Esophagus muscularis mucosa (tissue), 4 donors: ENCODE measurements at regions not wholly inside any gene's neighbourhood (a gene's known extent, or its start where the extent isn't known, plus 50 kb on each side); places are given as distances from the start of the nearest gene placed in this dataset.

Source experiments
- DNase-seq: peaks from one replicate; pipeline ENCODE4 v3.0.0-alpha.2; 2017; ENCODE audit errors: extremely low spot score
- H3K27ac ChIP-seq, 4 donors: fragments of 200-600 bp; sonication (generic); replicated peaks in 1 of 4; 1 replicate in 3 of 4; 2 replicates in 1 of 4; pipeline ENCODE4 v1.5.1; 2016 to 2019; ENCODE audit warnings: mild to moderate bottlenecking in 1 of 4
- H3K27me3 ChIP-seq, 4 donors: fragments of 200-600 bp; sonication (generic); one replicate each; pipeline versions ENCODE4 v1.5.1 to v1.6.0; 2016 to 2019
- H3K36me3 ChIP-seq, 4 donors: fragments of 200-600 bp; sonication (generic); one replicate each; pipeline ENCODE4 v1.5.1; 2016 to 2019
- H3K4me1 ChIP-seq, 4 donors: fragments of 200-600 bp; sonication (generic); one replicate each; pipeline ENCODE4 v1.5.1; 2016 to 2019
- H3K4me3 ChIP-seq, 4 donors: fragments of 200-600 bp; sonication (generic); 1 replicate in 2 of 4; 2 replicates in 2 of 4; pipeline ENCODE4 v1.5.1; 2016 to 2019; ENCODE audit warnings: mild to moderate bottlenecking in 4 of 4, moderate library complexity in 1 of 4
- H3K9me3 ChIP-seq, 4 donors: fragments of 200-600 bp; sonication (generic); 1 replicate in 3 of 4; 2 replicates in 1 of 4; pipeline ENCODE4 v1.5.1; 2016 to 2019
- EP300 ChIP-seq: sonication (generic); formaldehyde crosslinking; IDR thresholded peaks from one replicate; pipeline ENCODE4 v1.6.1; 2017; ENCODE audit warnings: antibody characterized with exemption
- POLR2A ChIP-seq: fragments of 450-650 bp; IDR thresholded peaks from one replicate; pipeline ENCODE4 v1.6.1; 2017; ENCODE audit warnings: antibody characterized with exemption, moderate library complexity, mild to moderate bottlenecking, low read depth
- POLR2AphosphoS5 ChIP-seq, 2 donors: sonication (generic); formaldehyde crosslinking; IDR thresholded peaks; one replicate each; pipeline ENCODE4 v1.6.1; 2017; ENCODE audit warnings: antibody characterized with exemption in 2 of 2
- WGBS: methylation state at CpG from one replicate; pipeline ENCODE4 v1.1.5; 2018; 5-methylcytosine and 5-hydroxymethylcytosine counted together
- intact Hi-C: fragments of 100-400 bp; cut with DNase I; formaldehyde crosslinking; loops from one replicate; pipeline ENCODE4 v1.15.1; 2023
- TF ChIP-seq, protein P1 (sequence below), 3 experiments: fragments of 200-600 bp in 2 of 3; fragments of 450-650 bp in 1 of 3; sonication (generic) in 2 of 3; IDR thresholded peaks; one replicate each; pipeline ENCODE4 v1.5.1; 2017 to 2019; ENCODE audit warnings: antibody characterized with exemption in 3 of 3, mild to moderate bottlenecking in 2 of 3, moderate library complexity in 1 of 3

DNA sequence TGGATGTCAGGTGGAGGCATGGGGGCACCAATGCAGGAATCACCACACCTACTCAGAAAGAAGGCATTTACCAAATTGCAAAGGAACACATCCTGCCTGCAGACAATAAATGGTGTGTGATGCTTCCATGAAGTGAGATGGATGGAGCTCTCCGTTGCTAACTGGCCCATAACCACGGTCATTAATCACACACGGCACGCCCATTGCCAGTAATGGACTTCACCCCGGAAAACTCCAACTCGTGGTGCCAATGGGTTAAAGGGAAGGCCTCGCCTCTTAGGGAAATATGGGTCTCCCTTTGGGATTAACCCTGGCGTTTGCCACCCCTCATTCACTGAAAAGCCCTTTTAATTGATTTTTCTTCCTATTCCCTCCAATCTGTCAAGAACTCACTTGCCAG lies 443.1 kb upstream of the DAB1 start:
- TF ChIP-seq, protein P1, sequence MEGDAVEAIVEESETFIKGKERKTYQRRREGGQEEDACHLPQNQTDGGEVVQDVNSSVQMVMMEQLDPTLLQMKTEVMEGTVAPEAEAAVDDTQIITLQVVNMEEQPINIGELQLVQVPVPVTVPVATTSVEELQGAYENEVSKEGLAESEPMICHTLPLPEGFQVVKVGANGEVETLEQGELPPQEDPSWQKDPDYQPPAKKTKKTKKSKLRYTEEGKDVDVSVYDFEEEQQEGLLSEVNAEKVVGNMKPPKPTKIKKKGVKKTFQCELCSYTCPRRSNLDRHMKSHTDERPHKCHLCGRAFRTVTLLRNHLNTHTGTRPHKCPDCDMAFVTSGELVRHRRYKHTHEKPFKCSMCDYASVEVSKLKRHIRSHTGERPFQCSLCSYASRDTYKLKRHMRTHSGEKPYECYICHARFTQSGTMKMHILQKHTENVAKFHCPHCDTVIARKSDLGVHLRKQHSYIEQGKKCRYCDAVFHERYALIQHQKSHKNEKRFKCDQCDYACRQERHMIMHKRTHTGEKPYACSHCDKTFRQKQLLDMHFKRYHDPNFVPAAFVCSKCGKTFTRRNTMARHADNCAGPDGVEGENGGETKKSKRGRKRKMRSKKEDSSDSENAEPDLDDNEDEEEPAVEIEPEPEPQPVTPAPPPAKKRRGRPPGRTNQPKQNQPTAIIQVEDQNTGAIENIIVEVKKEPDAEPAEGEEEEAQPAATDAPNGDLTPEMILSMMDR (IDR thresholded peaks at IDR 0.05) = no peak
- no peak for TF ChIP-seq POLR2AphosphoS5 (IDR thresholded peaks at IDR 0.05)
- no peak for TF ChIP-seq POLR2A
- TF ChIP-seq EP300 = no peak
- no peak for DNase-seq
- no peaks in the 10 kb centered on the region for H3K4me1 ChIP-seq
- 78% methylated on average over 8 of the region's 8 CpGs for whole genome bisulfite sequencing
- no peaks in the 10 kb centered on the region for H3K9me3 ChIP-seq
- no peak overlapping the region for H3K4me3 ChIP-seq
- no peak overlapping the region for H3K27ac ChIP-seq
- no peaks in the 10 kb centered on the region for H3K36me3 ChIP-seq
- intact Hi-C loops = no loop called here
- no peaks in the 10 kb centered on the region for H3K27me3 ChIP-seq

DNA sequence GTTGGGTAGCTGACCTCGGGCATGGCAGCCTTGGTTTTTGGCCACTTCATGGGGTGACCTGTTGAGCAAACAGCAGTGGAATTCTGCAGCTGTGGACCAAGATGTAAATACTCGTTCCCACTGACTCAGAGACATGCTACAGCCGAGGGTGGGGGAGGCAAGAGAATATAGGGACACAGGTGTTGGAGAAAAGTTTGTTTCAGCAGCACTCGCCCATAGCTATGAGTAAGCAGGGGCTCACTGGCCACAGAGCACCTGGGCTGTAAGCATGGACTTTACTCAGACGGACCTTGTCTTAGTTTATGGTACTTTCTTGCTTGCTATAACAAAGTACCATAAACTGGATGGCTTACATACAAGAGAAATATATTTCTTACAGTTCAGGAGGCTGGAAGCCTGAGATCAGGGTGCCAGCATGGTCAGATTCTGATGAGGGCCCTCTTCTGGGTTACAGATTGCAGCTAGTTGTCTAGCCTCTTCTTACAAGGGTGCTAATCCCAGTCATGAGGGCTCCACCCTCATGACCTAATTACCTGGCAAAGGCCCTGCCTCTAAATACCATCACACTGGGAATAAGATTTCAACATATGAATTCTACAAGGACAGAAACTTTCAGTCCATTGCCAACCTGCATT lies 437.2 kb upstream of the DAB1 start:
- Histone ChIP-seq H3K36me3 (no peaks in the 10 kb centered on the region), H3K4me3 (no peak overlapping the region), H3K9me3 (no peaks in the 10 kb centered on the region), H3K27ac (no peak overlapping the region), H3K4me1 (no peaks in the 10 kb centered on the region), H3K27me3 (no peaks in the 10 kb centered on the region)
- WGBS = 84% methylated on average over 5 of the region's 5 CpGs
- TF ChIP-seq EP300 (no peak), POLR2AphosphoS5 (IDR thresholded peaks at IDR 0.05) (no peak), POLR2A (no peak)
- TF ChIP-seq, protein P1 (IDR thresholded peaks at IDR 0.05) = no peak
- DNase-seq = no peak
- intact Hi-C loops = no loop called here

DNA sequence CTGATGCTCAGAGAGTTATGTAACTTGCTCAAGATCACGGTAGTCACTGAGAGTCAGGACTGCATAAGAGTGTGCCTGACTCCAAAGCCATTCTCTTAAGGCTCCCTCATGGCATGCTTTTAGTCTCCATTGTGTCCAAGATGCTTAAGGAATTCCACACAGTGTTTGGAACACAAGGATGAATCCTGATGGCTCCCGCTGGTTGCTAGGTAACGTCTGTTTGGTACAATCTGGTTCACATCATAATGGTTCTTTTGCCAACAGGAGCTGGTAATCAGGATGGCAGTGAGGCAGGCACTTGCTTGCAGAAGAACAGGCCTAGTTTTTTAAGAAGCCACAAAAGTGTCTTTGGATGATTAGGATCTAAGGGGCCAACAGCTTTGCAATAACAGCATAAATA lies 436.5 kb upstream of the DAB1 start:
- H3K9me3 ChIP-seq = no peaks in the 10 kb centered on the region
- H3K27ac ChIP-seq = no peak overlapping the region
- TF ChIP-seq EP300 = no peak
- no peak for TF ChIP-seq POLR2AphosphoS5 (IDR thresholded peaks at IDR 0.05)
- TF ChIP-seq, protein P1 (IDR thresholded peaks at IDR 0.05) = no peak
- TF ChIP-seq POLR2A = no peak
- DNase-seq = no peak
- H3K4me1 ChIP-seq = no peaks in the 10 kb centered on the region
- intact Hi-C loops = no loop called here
- 94% methylated on average over 3 of the region's 3 CpGs for WGBS
- H3K27me3 ChIP-seq = no peaks in the 10 kb centered on the region
- H3K36me3 ChIP-seq = no peaks in the 10 kb centered on the region
- no peak overlapping the region for H3K4me3 ChIP-seq

DNA sequence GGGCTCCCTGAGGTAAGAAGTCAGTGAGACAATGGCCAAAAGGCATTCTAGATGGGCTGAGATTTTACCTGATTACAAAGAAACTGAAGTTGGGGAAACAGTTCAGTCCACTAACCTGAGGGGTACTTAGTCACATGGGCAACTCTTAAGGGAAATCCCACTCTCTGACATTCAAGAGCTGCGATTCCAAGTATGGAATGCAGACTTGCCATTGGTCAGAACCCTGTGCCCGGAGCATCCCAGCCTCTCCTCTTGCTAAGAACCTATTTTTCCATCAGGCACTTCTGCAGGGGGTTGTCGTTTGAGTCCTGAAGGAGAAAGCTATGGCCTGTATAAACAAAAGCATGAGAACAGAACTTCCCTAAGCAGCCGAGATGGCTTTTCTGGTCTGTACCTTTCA lies 434.9 kb upstream of the DAB1 start:
- intact Hi-C loops = no loop called here
- DNase-seq = no peak
- no peaks in the 10 kb centered on the region for H3K27me3 ChIP-seq
- no peak overlapping the region for H3K4me3 ChIP-seq
- H3K27ac ChIP-seq = no peak overlapping the region
- H3K9me3 ChIP-seq = no peaks in the 10 kb centered on the region
- TF ChIP-seq POLR2AphosphoS5 (IDR thresholded peaks at IDR 0.05) = no peak
- no peak for TF ChIP-seq EP300
- no peak for TF ChIP-seq POLR2A
- TF ChIP-seq, protein P1 (IDR thresholded peaks at IDR 0.05) = no peak
- no peaks in the 10 kb centered on the region for H3K36me3 ChIP-seq
- H3K4me1 ChIP-seq = no peaks in the 10 kb centered on the region
- WGBS = 26% methylated on average over 4 of the region's 4 CpGs

DNA sequence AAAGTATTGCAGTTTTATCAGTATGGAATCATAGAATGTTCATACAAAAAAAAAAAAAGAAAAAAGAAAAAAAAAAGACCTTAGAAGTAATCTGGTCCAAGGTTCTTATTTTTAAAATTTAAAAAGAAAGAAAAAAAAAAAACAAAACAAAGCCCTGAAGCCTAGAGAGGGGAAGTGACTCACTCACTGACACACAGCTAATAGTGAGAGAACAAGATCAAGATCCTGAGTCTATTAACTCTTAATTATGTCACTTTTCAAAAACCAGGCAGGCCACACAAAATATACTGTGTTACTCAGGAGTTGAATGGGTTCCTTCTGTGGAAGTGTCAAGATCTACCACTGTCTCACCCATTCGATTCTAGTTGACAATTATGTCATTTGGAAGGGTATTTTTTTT lies 433.9 kb upstream of the DAB1 start:
- intact Hi-C loops = no loop called here
- DNase-seq = no peak
- H3K27ac ChIP-seq = no peak overlapping the region
- no peaks in the 10 kb centered on the region for H3K27me3 ChIP-seq
- WGBS = 81% methylated on average over 1 of the region's 1 CpG
- H3K9me3 ChIP-seq = no peaks in the 10 kb centered on the region
- no peaks in the 10 kb centered on the region for H3K36me3 ChIP-seq
- TF ChIP-seq EP300 (no peak), POLR2AphosphoS5 (IDR thresholded peaks at IDR 0.05) (no peak), POLR2A (no peak)
- TF ChIP-seq, protein P1 (IDR thresholded peaks at IDR 0.05) = no peak
- H3K4me1 ChIP-seq = no peaks in the 10 kb centered on the region
- no peak overlapping the region for H3K4me3 ChIP-seq
